EL (cell line): ENCODE measurements at regions not wholly inside any gene's neighbourhood (a gene's known extent, or its start where the extent isn't known, plus 50 kb on each side); places are given as distances from the start of the nearest gene placed in this dataset.

Source experiments
- DNase-seq: peaks from one replicate; pipeline ENCODE4 v3.0.0-alpha.2; 2016

DNA sequence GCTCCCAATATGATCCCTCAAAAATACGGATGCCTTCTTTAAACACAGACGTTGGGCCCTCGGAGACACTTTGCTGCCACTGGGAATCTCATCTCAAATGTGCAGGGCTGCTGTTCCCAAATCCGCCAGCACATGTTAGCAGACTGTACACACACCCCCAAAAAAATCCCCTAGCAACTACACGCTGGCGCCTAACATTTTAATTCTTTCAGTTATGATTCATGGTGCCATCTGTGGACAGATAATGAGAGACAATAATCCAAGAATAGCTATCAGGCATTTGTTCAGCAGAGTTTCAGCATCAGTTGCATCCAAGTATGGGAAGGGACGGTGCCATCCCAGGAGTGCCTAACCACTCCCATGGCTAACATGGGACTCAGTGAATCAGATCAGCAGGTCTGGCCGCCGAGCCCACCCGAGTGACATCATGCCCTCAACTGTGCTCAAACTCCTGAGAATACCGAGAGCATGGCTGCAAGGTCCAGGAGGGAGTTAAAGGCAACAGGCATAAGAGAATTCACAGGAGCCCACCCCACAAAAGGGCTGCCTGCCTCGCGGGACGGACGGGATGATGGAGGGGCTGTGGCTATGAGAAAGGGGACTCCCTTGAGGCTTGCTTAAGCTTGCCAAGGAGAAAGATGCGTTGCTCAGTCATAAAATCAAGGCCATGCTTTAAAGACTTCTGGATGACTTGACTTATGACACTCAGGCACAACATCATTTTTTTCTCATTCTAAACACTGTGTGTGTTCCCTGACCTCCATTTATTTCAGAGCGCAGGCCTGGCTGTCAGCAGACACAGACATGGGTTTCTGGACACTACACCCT, 337.0 kb downstream of the SHANK2 start:
- DNase-seq, result no peak

DNA sequence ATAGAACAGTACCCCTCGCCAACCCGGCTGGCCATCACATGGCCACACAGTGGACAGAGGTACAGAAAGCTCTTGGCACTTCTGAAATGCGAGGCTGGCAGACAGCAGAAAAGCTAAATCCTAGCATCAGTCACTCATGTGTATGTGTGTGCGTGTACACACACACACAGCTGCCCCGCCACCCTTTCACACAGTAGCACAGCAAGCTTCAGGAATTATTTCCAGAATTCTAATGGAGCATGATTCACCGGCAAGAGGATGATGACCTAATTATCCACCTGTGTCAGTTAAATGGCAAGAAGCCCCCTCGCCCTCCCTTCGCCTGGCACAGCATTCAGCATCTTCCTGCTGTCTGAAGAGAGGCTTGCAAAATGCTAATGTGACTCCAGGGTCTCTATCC, 336.0 kb downstream of the SHANK2 start:
- no peak for DNase-seq

DNA sequence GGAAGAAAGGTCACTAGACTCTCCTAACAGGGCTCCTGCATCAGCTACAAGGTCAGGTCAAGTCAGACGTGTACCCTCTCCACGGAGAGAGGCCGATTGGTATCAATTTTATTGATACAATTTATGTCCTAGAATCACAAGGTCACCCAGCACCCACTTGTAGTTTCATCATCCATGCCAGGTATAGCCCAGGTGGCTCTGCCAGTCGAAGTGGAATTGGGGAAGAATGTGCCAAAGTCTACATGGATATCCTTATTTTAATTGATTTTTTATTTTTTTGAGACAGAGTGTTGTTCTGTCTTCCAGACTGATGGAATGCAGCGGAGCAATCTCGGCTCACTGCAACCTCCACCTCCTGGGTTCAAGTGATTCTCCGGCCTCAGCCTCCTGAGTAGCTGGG, 334.1 kb downstream of the SHANK2 start:
- no peak for DNase-seq

DNA sequence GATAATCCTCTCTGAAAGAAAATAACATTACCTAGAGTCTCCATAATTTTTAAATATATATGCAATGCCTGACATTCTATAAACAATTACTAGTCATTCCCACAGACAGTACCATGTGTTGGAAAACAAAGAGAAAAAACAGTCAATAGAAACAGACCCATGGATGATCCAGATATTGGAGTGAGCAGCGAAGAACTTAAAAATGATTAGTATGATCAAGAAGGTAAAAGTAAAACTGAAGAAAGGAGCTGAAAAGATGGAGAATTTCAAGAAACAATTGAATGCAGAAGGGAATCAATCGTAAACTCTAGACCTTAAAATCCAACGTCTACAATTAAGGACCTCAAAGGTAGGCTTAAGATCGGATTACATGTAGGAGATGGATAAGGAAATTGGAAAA, 330.6 kb downstream of the SHANK2 start:
- DNase-seq, result no peak

DNA sequence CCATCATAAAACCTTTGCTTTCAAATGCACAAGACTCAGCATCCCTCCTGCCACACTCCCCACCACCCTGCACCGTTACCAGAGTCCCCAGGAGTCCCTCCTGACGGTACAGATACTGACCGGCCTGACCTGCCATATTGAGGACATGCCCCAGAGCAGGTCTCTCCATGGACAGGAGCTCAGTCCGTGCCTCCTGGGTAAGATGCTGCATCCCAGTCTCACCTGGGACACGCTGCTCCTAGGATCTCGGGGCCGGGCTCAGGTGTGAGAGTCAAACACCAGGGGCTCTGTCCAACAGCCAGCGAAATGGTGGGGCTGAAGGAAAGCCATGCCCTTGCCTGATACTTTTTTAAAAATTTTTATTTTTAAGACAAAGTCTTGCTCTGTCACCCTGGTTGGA, 328.3 kb downstream of the SHANK2 start:
- no peak for DNase-seq

DNA sequence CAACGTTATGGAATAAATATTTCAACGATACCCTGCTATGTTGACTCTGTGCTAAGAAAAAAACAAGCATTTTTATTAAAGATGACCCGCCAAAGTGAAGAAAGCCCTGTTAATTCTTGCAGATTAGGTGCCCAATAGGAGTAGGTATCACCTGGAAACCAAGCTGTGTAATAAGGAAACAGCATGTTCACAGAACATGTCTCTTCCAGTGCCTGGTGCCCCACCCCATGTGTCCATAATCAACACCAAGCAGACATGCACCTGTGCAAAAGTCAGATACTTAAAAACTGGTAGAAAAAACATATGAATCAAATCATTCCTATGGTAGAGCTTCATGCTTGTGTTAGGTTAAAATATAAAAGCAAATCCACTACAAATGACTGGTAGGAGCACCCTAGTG, 327.1 kb downstream of the SHANK2 start:
- no peak for DNase-seq

DNA sequence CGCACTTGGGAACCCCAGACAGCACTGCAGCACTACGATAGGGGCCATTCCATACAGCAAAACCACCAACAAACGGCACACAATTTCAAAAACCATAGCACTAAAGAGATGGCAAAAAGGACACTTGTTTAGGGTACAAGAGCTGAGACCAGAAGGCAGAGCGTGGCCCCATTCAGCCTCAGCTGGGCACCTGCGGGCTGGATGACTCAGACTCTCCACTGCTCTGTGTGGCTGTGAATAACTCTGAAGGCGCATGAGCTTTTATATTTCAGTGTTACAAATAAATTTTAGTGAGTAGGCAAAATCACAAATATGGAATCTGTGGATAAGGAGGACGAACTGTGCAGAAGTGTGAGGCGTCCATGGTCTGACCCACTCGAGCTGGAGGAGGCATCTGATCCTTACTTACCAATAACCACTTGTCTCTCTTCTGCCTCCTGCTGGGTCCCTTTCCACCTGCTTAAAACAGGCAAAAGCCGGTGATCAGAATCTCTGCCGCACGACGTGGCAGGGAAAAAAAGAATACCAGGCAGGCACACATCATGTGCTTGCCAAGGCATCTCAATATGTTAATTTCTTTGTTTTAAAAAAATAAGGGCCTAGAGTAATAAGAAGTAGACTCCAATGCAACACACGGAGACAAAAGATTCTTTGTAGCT, 325.7 kb downstream of the SHANK2 start:
- DNase-seq, result no peak

DNA sequence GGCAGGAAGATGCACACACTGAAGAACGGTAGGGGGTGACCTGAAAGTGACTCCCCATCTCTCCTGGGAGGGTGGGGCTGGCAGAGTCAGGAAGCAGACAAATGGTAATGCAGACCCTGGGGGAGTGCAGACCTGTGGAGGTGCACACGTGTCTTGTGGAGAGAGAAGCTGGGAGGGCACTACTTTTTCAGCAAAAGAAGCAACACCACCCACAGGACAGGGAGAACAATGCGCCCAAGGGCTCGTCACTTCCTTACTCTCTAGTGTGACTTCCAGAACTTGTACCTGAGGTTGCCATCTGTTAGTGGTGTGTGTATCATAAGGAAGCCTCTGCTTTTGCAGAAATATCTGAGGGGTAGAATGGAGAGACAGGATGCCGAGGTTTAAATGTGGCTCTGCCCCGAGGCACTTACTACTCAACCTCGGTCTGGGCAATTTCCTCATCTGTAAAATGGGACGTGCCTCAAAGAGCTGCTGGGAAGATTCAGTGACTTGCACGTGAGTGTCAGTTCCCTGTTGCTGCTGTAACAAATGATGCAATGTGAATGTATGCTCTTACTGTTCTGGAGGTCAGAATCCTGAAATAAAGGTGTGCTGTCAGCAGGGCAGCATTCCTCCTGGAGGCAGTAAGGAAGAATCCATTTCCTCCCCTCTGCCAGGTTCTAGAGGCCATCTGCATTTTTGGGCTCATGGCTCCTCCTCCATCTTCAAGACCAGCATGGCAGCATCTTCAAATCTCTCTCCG, 323.4 kb downstream of the SHANK2 start:
- no peak for DNase-seq

DNA sequence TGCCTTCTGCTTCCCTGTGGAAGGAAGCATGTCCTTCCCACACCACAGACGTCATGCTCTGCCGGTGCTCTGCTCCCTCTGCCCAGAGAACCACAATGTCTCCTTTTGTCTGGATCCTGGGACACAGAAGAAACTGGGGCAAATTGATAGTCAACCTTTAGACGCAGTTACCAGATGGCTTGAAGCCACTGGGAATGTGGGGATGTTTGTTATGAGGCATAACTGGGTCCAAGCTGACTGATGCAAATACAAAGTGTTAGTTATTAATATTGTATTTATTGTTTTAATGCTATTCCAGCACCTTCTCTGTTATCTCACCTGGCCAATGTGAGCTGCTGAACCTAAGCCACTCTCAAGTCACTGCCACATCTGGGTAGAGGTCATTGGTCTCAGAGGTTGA, 322.2 kb downstream of the SHANK2 start:
- DNase-seq, result no peak

DNA sequence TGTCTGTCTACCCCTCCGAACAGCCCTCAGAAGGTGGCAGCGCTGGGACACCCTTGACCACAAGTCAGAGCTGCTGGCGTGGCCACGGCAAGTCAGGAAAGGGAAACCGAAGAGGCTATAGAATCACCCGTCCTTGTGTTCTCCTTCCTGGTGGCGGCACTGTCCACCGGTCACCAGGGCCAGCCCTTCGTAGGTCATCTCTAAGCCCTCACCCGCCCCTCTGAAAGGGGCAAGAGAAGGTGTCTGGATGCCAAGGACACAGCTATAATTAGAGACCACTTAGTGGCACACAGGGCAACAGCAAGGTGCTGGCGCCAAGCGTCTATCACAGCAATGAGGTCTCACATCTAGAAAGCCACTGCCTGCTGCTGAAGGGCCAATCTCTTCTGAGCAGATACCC, 320.9 kb downstream of the SHANK2 start:
- DNase-seq, result no peak

DNA sequence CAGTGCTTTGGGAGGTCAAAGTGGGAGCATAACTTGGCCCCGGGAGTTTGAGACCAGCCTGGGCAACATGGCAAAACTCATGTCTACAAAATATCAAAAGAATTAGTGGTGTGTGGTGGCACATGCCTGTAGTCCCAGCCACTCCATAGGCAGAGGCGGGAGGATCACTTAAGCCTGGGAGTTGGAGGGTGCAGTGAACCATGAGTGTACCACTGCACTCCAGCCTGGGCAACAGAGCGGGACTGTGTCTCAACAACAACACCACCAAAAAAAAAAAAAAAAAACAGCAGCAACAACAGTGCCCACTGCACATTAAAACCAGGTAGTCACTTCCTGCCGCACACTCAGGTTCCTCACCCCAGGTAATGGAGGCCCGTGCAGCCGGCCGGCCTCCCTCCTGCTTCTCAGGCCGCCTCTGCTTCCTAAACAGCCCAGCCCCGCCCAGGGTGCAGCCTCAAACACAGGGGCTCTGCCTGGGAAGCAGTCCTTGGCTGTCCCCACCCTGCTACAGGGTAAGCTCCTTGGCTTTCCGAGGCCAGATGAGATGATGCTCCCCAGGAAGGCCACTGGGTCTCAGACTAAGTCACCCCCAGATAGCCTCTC, 318.3 kb downstream of the SHANK2 start:
- no peak for DNase-seq

DNA sequence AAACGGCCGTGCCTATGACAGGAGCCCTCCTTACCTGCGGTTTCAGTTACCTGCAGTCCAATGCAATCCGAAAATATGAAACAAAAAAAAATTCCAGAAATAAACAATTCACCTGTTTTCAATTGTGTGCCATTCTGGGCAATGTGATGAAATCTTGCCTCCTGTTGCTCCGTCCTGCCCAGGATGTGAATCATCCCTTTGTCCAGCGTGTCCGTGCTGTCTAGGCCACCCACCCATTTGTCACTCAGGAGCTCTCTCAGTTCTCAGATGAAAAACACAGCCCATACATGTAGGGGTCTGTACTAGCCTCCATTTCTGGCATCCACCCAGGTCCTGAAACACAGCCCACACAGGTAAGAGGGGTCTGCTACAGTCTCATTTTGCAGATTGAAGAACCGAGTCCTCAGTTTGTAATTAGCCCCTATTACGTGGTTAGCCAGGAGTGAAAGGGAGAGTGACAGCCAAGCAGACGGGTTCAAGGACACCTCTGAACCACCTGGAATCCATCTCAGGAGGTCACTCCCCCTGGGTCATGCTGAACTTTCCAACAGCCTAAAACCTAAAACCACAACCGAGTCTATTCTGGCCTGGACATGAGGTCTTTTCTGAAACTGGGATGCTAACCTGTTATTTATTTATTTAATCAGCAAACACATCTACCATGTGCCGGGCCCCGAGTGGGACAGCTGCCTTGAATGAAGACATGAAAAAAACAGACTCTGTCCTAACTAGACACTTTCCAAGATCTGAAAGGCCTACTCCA, 317.2 kb downstream of the SHANK2 start:
- DNase-seq, result no peak

DNA sequence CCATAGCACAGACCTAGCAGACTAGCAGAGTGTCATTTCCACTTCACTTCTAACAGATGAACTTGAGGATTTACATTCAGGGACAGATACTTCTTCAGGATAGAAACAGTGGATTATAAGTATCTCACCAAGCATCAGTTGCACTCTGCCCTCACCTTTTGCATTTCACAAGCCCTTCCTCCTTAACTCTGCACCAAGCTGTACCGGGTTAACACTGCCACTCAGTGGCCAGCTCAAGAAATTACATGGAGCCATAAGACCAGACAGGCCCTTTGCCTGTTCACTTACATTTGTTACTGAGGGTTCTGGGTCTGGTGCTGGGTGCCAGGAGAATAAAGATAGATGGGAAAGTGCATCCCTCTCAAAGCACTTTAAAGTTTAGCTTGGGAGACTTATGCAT, 309.8 kb downstream of the SHANK2 start:
- DNase-seq, result no peak

DNA sequence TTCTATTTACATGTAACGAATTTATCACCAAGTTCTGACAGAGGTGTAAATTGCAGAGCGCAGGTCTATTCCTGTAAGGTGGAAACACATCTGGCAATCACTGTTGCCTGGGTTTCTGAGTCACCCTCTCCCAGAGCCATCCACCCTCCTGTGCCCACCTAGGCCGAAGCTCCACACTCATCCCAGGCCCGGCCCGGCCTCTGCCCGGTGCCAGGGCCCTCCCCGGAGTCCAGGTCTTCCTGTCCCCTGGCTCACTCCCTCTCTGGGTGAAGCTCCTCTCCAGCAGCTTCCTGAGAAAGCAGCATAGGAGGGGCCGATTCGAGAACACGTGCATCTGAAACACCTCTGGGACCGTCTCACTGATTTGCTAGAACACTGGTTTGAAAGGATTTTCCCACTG, 308.2 kb downstream of the SHANK2 start:
- no peak for DNase-seq

DNA sequence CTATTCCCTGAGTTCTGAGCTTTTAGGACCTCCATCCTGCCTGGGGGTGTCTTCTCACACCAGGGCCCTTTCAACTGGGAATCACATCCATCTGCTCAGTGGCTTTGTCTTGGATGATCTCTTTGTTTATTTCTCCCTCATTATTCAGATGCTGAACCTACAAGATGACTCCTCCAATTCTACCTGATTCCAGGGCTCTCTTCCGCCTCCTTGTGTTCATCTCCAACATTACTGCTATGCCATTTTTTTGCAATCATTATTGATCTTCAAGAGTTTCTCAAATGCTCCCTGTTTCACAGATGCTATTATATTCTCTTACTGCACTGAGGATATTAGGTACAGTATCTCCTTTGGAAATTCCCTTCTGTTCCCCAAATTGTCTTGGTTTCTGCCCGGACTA, 307.7 kb downstream of the SHANK2 start:
- DNase-seq, result no peak

DNA sequence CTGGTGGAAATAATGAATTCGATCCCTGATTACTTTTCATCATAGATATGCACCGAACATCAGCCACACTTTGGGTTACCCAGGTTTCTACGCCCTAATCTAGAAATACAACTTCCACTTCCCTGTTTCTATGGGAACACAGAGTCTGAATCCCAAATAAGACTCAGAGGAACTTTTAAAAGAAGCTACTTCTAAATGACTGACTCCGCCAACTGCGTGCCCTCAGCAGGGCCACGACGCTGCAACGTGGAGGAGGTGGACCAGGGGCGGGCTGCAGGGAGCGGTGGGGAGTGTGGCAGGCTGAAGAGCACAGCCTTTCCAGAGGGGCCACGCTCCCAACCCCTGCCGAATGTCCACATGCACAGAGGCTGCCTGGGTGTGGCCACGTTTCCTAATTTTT, 304.0 kb downstream of the SHANK2 start:
- no peak for DNase-seq

DNA sequence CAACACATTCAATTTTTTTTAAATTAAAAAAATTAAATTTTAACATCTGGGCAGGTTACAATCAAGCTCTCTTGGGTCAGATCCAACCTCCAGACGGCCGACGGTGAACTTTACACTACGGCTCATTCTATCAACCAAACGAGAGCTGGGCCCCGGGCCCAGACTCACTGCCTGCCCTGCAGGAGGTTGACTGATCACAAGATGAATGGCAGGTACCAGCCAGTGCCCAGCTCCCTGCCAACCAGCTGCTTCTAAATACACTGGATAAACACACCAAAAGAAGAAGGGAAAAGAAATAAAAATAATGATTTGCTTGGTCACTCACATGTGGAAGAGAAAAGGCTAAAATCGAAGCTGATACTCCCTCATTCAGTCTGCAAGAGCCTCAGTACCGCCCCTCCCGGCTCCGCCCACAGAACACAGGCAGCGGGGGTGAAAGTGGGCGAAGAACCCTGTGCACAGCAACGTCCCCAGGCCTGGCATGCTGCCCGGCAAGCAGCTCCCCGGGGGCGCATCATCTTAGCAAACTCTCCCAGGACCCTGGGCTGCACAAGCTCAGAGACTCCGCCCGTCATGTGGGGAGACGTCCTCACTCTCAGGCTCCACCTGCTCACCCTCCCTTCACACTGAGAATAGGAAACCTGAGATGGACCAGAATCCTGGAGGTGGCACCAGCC, 303.4 kb downstream of the SHANK2 start:
- no peak for DNase-seq

DNA sequence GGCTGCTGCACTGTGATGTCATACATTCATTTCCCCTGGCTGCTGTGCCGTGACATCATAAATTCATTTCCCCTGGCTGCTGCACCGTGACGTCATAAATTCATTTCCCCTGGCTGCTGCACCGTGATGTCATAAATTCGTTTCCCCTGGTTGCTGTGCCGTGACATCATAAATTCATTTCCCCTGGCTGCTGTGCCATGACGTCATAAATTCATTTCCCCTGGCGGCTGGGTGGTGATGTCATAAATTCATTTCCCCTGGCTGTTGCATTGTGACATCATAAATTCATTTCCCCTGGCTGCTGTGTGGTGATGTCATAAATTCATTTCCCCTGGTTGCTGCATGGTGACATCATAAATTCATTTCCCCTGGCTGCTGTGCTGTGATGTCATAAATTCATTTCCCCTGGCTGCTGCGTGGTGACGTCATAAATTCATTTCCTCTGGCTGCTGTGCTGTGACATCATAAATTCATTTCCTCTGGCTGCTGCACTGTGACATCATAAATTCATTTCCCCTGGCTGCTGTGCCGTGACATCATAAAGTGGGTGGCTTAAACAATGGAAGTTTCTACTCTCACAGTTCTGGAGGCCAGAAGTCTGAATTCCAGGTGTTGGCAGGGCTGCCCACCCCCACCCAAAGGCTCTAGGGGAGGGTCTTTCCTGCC, 301.1 kb downstream of the SHANK2 start:
- no peak for DNase-seq

DNA sequence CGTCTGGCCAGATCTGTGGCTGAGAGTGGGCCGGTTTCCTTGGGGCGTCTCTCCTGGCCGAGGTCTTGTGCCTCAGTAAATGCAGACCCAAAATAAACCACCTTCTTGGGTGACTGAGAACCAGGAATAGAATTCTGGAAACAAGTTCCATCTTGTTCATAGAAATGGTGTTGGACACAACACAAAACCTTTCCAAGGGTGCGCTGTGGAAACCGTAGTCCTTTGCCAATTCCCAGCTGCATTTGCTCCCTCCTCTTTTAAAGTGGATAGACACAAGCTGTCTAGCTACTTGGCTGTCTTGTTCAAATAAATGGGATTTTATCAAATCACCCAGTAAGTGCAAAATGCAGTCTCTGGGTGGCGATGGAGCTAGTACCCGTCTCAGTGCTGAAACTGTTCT, 300.2 kb downstream of the SHANK2 start:
- no peak for DNase-seq

DNA sequence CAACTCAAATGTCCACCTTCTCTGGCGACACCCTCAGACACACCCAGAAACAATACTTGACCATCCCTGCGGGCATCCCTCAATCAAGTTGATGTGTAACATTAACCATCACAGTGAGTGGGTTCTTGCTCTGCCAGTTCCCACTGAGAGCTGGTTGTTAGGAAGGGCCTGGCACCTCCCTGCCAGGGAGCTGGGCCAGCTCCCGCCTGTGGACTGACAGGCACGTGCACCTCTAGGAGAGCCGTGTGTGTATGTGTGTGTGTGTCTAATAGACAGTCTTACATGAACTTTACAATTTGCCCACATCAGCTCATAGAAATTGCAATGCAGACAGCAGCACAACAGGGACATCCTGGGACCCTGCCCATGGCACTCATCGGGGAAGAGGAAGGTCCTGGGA, 298.7 kb downstream of the SHANK2 start:
- no peak for DNase-seq

DNA sequence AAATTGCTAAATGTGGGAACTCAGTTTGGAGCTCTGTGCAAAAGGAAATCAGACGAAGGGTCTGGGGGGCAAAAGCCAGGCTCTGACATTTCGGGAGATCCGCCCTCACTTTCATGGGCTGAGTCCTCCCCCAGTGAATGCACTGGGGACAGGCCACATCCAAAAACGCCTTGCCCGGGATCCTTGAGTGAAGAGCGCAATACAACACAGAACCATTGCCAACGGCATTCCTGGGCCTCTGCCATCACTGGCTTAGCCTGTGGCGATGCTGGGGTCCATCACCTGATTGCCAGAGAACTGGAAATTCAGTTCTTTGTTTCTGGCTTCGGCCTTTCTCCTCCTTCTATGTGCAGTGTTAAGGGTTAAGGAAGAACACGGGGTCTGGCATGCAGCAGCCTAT, 297.9 kb downstream of the SHANK2 start:
- DNase-seq, result no peak
